HG03342 (cell line): ENCODE measurements at regions not wholly inside any gene's neighbourhood (a gene's known extent, or its start where the extent isn't known, plus 50 kb on each side); places are given as distances from the start of the nearest gene placed in this dataset.
"Not testable (repeated sequence)": the region's sequence is repeated elsewhere in the genome, so short reads cannot be mapped to it uniquely, and the experiment has no call there.

ENCODE experiments used
- ATAC-seq: cut with Tn5 transposase; IDR thresholded peaks from one replicate; pipeline ENCODE4 v1.9.1; 2021; ENCODE audit warnings: mild to moderate bottlenecking, moderate library complexity; ENCODE audit not compliant: unreplicated experiment

- no peak for ATAC-seq
These were observed 427.1 kb downstream of the RPS29 start for GRCh38 chr14:49159081-49159480.

GRCh38 chr14:49139593-49139992 is 446.6 kb downstream of the RPS29 start:
- ATAC-seq: no peak

GRCh38 chr14:49134940-49135339 is 451.2 kb downstream of the RPS29 start:
- no peak for ATAC-seq

- ATAC-seq: no peak
These were observed 464.9 kb downstream of the RPS29 start for GRCh38 chr14:49121246-49121645.

- ATAC-seq: no peak
These were observed 471.9 kb downstream of the RPS29 start for GRCh38 chr14:49114161-49114893.

GRCh38 chr14:49106741-49107667 is 479.2 kb downstream of the RPS29 start:
- no peak for ATAC-seq

GRCh38 chr14:49105956-49106355 is 480.2 kb downstream of the RPS29 start:
- ATAC-seq: no peak

- ATAC-seq: no peak
These were observed 480.7 kb downstream of the RPS29 start for GRCh38 chr14:49105512-49105911.

- no peak for ATAC-seq
These were observed 493.8 kb downstream of the RPS29 start for GRCh38 chr14:49092345-49092744.

- ATAC-seq: no peak
These were observed 497.1 kb downstream of the RPS29 start for GRCh38 chr14:49089107-49089506.

GRCh38 chr14:49073292-49073691 is 512.9 kb downstream of the RPS29 start:
- ATAC-seq: not testable (repeated sequence)

- no peak for ATAC-seq
These were observed 527.7 kb downstream of the RPS29 start for GRCh38 chr14:49058511-49058910.

GRCh38 chr14:49057838-49058510 is 528.2 kb downstream of the RPS29 start:
- ATAC-seq: no peak

GRCh38 chr14:49056021-49056420 is 530.2 kb downstream of the RPS29 start:
- ATAC-seq: no peak

- no peak for ATAC-seq
These were observed 533.7 kb downstream of the RPS29 start for GRCh38 chr14:49052521-49052920.

- ATAC-seq: no peak
These were observed 534.7 kb downstream of the RPS29 start for GRCh38 chr14:49051328-49052060.

- no peak for ATAC-seq
These were observed 535.4 kb downstream of the RPS29 start for GRCh38 chr14:49050822-49051221.

GRCh38 chr14:49049711-49050110 is 536.5 kb downstream of the RPS29 start:
- ATAC-seq: no peak

GRCh38 chr14:49044981-49045380 is 541.2 kb downstream of the RPS29 start:
- no peak for ATAC-seq

- no peak for ATAC-seq
These were observed 549.1 kb downstream of the RPS29 start for GRCh38 chr14:49036984-49037516.
